Esophagus squamous epithelium (tissue), 5 donors: ENCODE measurements at regions not wholly inside any gene's neighbourhood (a gene's known extent, or its start where the extent isn't known, plus 50 kb on each side); places are given as distances from the start of the nearest gene placed in this dataset.
A peak's percentile ranks its signal among the peaks of the same experiment; 100 is the strongest.

ENCODE experiments used
- DNase-seq: peaks from one replicate; lab custom pipeline; 2025; lab: John Stamatoyannopoulos, UW
- H3K27ac ChIP-seq, 4 donors: fragments of 200-600 bp; sonication (generic); one replicate each; pipeline ENCODE4 v1.5.1; 2016 to 2019; ENCODE audit warnings: mild to moderate bottlenecking in 1 of 4
- H3K27me3 ChIP-seq, 4 donors: fragments of 200-600 bp; sonication (generic); 1 replicate in 3 of 4; 2 replicates in 1 of 4; pipeline versions ENCODE4 v1.5.1 to v1.6.0; 2017 to 2021; ENCODE audit warnings: antibody characterized with exemption in 1 of 4
- H3K36me3 ChIP-seq, 3 donors: fragments of 200-600 bp; sonication (generic); one replicate each; pipeline ENCODE4 v1.5.1; 2016 to 2019
- H3K4me1 ChIP-seq, 3 donors: fragments of 200-600 bp; sonication (generic); one replicate each; pipeline ENCODE4 v1.5.1; 2017 to 2019
- H3K4me3 ChIP-seq, 4 donors: fragments of 200-600 bp; sonication (generic); 1 replicate in 3 of 4; 2 replicates in 1 of 4; pipeline ENCODE4 v1.5.1; 2016 to 2019; ENCODE audit warnings: mild to moderate bottlenecking in 2 of 4, moderate library complexity in 1 of 4
- H3K9me3 ChIP-seq, 3 donors: fragments of 200-600 bp; sonication (generic); one replicate each; pipeline ENCODE4 v1.5.1; 2016 to 2019
- POLR2A ChIP-seq, 4 donors: fragments of 450-650 bp; IDR thresholded peaks; one replicate each; pipeline ENCODE4 v1.6.1; 2017; ENCODE audit warnings: antibody characterized with exemption in 4 of 4, mild to moderate bottlenecking in 4 of 4, moderate library complexity in 3 of 4
- WGBS, 2 donors: methylation state at CpG; one replicate each; pipeline ENCODE4 v1.1.5; 2018; 5-methylcytosine and 5-hydroxymethylcytosine counted together
- intact Hi-C: fragments of 100-400 bp; cut with DNase I; formaldehyde crosslinking; loops from one replicate; pipeline ENCODE4 v1.15.0; 2022
- TF ChIP-seq, protein P1 (sequence below), 6 experiments: fragments of 450-650 bp in 4 of 6; fragments of 200-600 bp in 2 of 6; sonication (generic) in 2 of 6; IDR thresholded peaks; one replicate each; pipeline ENCODE4 v1.5.1; 2016 to 2019; ENCODE audit warnings: antibody characterized with exemption in 6 of 6, mild to moderate bottlenecking in 4 of 6, moderate library complexity in 4 of 6
- donor health status: DM: yes; HTN: yes; CAD: no.

DNA sequence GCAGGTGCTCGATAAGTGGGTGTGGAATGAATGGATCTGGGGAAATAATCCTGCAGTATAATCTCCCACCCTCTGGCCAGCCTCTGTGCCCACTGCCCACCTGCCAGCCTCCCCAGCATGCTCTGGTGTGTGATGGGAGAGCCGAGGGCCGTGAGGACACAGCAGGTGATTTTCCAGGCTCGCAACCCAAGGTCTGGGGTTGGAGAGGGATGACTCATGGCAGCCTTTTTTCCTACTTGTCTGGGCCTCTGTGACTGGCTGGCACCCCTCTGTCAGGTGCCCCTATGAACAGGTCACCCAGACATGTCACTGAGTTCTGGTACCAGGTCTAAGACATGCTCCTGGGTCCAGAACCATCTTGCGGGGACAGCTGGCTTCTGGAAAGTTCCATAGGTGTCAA, 385.7 kb upstream of the TNRC6C start:
- Histone ChIP-seq H3K27ac (no peak overlapping the region), H3K9me3 (no peaks in the 10 kb centered on the region), H3K4me1 (peaks cover 0 to 18% (median 5%) of the 10 kb centered on the region in 3 donors), H3K4me3 (no peak overlapping the region), H3K27me3 (peaks cover 0 to 85% (median 0%) of the 10 kb centered on the region in 4 donors), H3K36me3 (no peaks in the 10 kb centered on the region)
- WGBS, 2 donors = 51 to 61% methylated on average over 3 to 4 of the region's 5 CpGs
- no peak for TF ChIP-seq POLR2A (IDR thresholded peaks at IDR 0.05)
- TF ChIP-seq, protein P1, sequence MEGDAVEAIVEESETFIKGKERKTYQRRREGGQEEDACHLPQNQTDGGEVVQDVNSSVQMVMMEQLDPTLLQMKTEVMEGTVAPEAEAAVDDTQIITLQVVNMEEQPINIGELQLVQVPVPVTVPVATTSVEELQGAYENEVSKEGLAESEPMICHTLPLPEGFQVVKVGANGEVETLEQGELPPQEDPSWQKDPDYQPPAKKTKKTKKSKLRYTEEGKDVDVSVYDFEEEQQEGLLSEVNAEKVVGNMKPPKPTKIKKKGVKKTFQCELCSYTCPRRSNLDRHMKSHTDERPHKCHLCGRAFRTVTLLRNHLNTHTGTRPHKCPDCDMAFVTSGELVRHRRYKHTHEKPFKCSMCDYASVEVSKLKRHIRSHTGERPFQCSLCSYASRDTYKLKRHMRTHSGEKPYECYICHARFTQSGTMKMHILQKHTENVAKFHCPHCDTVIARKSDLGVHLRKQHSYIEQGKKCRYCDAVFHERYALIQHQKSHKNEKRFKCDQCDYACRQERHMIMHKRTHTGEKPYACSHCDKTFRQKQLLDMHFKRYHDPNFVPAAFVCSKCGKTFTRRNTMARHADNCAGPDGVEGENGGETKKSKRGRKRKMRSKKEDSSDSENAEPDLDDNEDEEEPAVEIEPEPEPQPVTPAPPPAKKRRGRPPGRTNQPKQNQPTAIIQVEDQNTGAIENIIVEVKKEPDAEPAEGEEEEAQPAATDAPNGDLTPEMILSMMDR (IDR thresholded peaks at IDR 0.05) = no peak
- intact Hi-C loops = no loop called here
- DNase-seq = no peak

DNA sequence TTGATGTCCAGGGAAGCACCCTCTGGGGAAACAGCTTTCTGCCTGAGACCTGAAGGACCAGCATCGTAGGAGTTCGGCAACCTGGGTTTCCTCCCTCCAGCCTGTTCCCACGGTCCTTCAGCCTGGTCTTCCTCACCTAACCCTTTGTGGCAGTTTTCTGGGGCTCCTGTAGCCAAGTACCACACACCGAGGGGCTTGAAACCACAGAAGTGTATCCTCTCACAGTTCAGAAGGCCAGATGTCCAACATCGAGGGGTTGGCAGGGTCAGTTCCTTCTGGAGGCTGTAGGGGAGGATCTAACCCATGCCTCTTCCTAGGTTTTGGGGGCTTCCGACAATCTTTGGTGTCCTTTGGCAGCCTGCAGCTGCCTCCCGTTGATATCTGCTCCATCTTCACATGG, 381.0 kb upstream of the TNRC6C start:
- TF ChIP-seq POLR2A (IDR thresholded peaks at IDR 0.05) = no peak
- TF ChIP-seq, protein P1 (IDR thresholded peaks at IDR 0.05) = no peak
- H3K27me3 ChIP-seq = peaks cover 0 to 73% (median 0%) of the 10 kb centered on the region in 4 donors
- H3K9me3 ChIP-seq = peaks cover 0 to 4% (median 0%) of the 10 kb centered on the region in 3 donors
- H3K4me3 ChIP-seq = no peak overlapping the region
- H3K36me3 ChIP-seq = no peaks in the 10 kb centered on the region
- no peak for DNase-seq
- peaks cover 0 to 1% (median 0%) of the 10 kb centered on the region in 3 donors for H3K4me1 ChIP-seq
- H3K27ac ChIP-seq = no peak overlapping the region
- WGBS, 2 donors = 80 to 83% methylated on average over 5 to 7 of the region's 7 CpGs
- intact Hi-C loops = no loop called here

DNA sequence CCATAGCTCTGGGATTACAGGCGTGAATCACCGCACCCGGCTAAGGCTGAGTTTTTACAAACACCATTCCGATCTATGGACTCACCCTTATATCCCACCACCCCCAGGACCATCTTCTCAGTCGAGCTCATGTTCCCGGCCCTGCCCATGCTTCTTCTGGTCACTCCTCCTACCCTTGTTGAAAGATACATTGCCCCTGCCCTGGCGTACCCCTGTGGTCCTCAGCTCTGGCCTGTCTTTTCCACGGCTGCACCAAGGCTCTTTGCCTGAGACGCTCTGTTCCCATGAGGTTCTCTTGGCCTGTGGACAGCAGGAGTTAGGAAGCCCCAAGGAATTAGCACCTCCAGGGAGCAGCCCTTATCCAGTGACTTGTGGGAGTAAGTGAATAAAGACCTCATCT, 379.4 kb upstream of the TNRC6C start:
- Histone ChIP-seq H3K36me3 (no peaks in the 10 kb centered on the region), H3K27ac (no peak overlapping the region), H3K4me1 (no peaks in the 10 kb centered on the region), H3K9me3 (peaks cover 0 to 4% (median 0%) of the 10 kb centered on the region in 3 donors), H3K27me3 (peaks cover 0 to 66% (median 0%) of the 10 kb centered on the region in 4 donors), H3K4me3 (no peak overlapping the region)
- intact Hi-C loops = no loop called here
- 87 to 91% methylated on average over 5 to 8 of the region's 9 CpGs for WGBS, 2 donors
- TF ChIP-seq, protein P1 (IDR thresholded peaks at IDR 0.05) = no peak
- TF ChIP-seq POLR2A (IDR thresholded peaks at IDR 0.05) = no peak
- no peak for DNase-seq

DNA sequence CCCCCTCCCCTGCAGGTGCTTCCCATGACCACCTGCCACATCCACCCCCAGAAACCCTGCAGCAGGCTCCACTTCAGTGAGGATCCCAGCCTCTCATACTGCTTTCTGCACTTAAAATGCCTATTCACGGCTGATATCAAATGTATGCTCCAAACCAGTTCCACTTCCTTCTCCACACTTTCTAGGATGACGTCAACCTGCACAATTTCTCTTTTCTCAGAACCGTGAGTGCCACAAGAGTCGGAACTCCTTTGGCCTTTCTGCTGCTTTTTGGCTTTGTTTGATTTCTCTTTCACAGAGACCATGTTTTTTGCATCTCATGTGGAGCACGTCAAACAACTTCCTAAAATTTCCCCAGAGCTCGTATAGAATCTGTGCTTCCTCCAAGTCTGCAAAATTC, 378.8 kb upstream of the TNRC6C start:
- WGBS, 2 donors = 52 to 53% methylated on average over 6 of the region's 6 CpGs
- peaks cover 0 to 60% (median 0%) of the 10 kb centered on the region in 4 donors for H3K27me3 ChIP-seq
- no peak for DNase-seq

DNA sequence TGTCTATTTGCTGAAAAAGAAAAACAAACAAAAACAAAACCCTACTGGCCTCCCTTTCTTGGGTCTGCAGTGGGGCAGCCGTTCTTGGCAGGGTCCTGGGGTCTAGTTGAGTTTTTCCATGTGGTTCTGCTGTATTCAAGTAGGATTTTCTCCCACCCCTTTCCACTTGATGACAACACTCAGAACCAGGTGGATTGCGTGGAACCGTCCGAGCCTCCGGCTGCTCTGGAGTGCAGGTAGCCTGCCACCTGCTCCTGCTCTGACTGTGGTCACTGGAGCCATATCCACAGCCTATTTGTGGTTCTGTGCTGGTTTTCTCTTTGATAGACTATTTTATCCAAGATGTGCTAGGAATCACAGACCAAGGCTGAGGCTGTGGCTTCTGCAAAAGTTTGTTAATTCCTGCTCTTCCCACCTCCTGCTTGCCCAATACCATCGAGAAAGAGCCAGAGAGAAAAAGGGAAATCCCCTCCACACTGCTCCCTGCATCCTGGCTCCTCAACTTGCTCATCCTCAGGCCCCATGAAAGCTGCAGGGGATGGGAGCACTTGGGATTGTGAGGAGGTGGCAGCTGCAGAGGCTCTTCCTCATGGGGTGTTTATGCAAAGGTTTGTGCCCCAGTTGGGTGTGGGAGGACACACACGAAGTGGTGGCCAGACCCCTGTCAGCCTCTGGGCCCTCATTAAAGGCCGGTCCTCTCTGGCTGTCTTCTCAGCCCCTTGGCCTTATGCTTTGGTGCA, 377.8 kb upstream of the TNRC6C start:
- peaks cover 0 to 54% (median 0%) of the 10 kb centered on the region in 4 donors for H3K27me3 ChIP-seq
- no peaks in the 10 kb centered on the region for H3K36me3 ChIP-seq
- DNase-seq = no peak
- TF ChIP-seq, protein P1 (IDR thresholded peaks at IDR 0.05) = no peak
- no peak for TF ChIP-seq POLR2A (IDR thresholded peaks at IDR 0.05)
- no peak overlapping the region for H3K4me3 ChIP-seq
- no peak overlapping the region for H3K27ac ChIP-seq
- intact Hi-C loops = no loop called here
- H3K4me1 ChIP-seq = no peaks in the 10 kb centered on the region
- WGBS, 2 donors = 23 to 66% methylated on average over 4 to 7 of the region's 8 CpGs
- H3K9me3 ChIP-seq = peaks cover 0 to 4% (median 0%) of the 10 kb centered on the region in 3 donors

More for the DNA sequence above, 378.8 kb upstream of the TNRC6C start:
- intact Hi-C loops = no loop called here
- Histone ChIP-seq H3K4me1 (no peaks in the 10 kb centered on the region), H3K27ac (peak overlapping the region in 1 of 4 donors; percentile 9), H3K36me3 (no peaks in the 10 kb centered on the region), H3K9me3 (peaks cover 0 to 4% (median 0%) of the 10 kb centered on the region in 3 donors), H3K4me3 (no peak overlapping the region)
- TF ChIP-seq POLR2A (IDR thresholded peaks at IDR 0.05) = no peak
- TF ChIP-seq, protein P1 (IDR thresholded peaks at IDR 0.05) = no peak
